Activated T-cell treated with anti-CD3 and anti-CD28 coated beads, Interleukin-2, amount 50 U/mL, for 24 hours (primary cell): ENCODE measurements at regions not wholly inside any gene's neighbourhood (a gene's known extent, or its start where the extent isn't known, plus 50 kb on each side); places are given as distances from the start of the nearest gene placed in this dataset.

ENCODE experiments used
- DNase-seq: peaks from one replicate; pipeline ENCODE4 v3.0.0-alpha.2; 2020
- H3K27ac Mint-ChIP-seq: 2 replicates; pipeline ENCODE4 v1.8.0; 2020; ENCODE audit warnings: mild to moderate bottlenecking, mixed read lengths
- H3K27me3 Mint-ChIP-seq: 2 replicates; pipeline ENCODE4 v1.8.0; 2020; ENCODE audit warnings: mixed read lengths
- H3K36me3 Mint-ChIP-seq: 2 replicates; pipeline ENCODE4 v1.8.0; 2020; ENCODE audit warnings: low read depth, mixed read lengths
- H3K4me1 Mint-ChIP-seq: 2 replicates; pipeline ENCODE4 v1.8.0; 2020; ENCODE audit warnings: low read depth, mixed read lengths
- H3K4me3 Mint-ChIP-seq: 2 replicates; pipeline ENCODE4 v1.8.0; 2020; ENCODE audit warnings: mild to moderate bottlenecking, moderate library complexity, mixed read lengths
- H3K9me3 Mint-ChIP-seq: 2 replicates; pipeline ENCODE4 v1.8.0; 2020; ENCODE audit warnings: mixed read lengths

DNA sequence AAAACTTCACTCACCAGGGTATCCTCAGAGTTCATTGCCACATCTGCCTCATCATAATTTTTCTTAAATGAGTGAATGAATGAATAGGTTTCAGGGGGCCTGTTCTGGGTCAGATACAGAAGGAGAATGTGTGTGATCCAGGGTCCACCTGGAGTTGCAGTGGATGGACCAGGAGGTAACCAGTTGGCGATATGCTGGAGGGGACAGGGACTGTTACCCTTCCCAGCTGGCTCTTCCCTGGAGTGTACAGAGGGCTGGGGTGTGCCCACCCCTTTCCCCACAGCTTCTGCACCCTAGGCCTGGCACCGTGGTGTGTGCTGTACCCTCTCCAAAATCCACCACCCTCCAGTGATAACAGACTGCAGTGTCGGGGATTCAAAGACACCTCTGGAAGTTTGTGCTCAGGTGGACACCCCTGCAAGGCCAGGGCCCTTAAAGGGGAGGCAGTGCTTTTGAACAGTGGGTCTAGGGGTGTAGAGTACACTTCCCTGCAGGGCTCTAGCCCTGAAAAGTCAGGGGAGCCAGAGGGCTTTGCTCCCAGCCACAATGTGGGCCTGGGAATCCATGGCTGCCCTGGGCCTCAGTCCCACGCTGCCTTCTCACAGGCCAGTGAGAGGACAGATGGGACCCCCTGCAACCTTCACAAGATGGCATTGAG is 134.4 kb upstream of the UNC5B start:
- H3K4me1 Mint-ChIP-seq, result no peaks in the 10 kb centered on the region
- no peak for DNase-seq
- H3K27me3 Mint-ChIP-seq, result no peaks in the 10 kb centered on the region
- H3K9me3 Mint-ChIP-seq, result no peaks in the 10 kb centered on the region
- no peaks in the 10 kb centered on the region for H3K36me3 Mint-ChIP-seq
- no peak overlapping the region for H3K27ac Mint-ChIP-seq
- no peak overlapping the region for H3K4me3 Mint-ChIP-seq

- Mint-ChIP-seq H3K27me3 (no peaks in the 10 kb centered on the region), H3K4me3 (no peak overlapping the region), H3K9me3 (no peaks in the 10 kb centered on the region), H3K36me3 (no peaks in the 10 kb centered on the region), H3K27ac (no peak overlapping the region), H3K4me1 (no peaks in the 10 kb centered on the region)
- DNase-seq, result peak; percentile 15
These were observed 133.8 kb upstream of the UNC5B start for GRCh38 chr10:71078454-71079145.

- Mint-ChIP-seq H3K4me3 (no peak overlapping the region), H3K9me3 (no peaks in the 10 kb centered on the region), H3K27ac (no peak overlapping the region), H3K36me3 (no peaks in the 10 kb centered on the region), H3K4me1 (no peaks in the 10 kb centered on the region), H3K27me3 (no peaks in the 10 kb centered on the region)
- DNase-seq, result peak; percentile 16
These were observed 132.5 kb upstream of the UNC5B start for GRCh38 chr10:71079761-71080380.

- Mint-ChIP-seq H3K27me3 (no peaks in the 10 kb centered on the region), H3K4me3 (no peak overlapping the region), H3K9me3 (no peaks in the 10 kb centered on the region)
These were observed 131.8 kb upstream of the UNC5B start for GRCh38 chr10:71080381-71081228.

DNA sequence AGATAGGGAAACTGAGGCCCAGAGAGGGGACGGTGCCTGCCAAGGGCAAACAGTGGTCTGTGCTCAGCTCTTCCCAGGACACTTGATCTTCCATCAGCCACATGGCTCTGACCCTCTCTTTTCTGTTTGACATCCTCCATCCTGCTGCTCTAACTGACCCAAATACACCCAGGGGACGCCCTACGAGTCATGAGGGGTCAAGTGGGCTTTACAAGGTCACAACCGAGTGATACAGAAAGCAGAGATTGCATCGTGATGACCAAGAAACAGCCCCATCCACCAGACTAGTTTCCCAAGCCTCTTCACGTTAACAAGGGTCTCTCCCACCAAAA is 131.2 kb upstream of the UNC5B start:
- DNase-seq, result no peak
- Mint-ChIP-seq H3K4me1 (no peaks in the 10 kb centered on the region), H3K9me3 (no peaks in the 10 kb centered on the region), H3K27me3 (no peaks in the 10 kb centered on the region), H3K27ac (no peak overlapping the region), H3K4me3 (no peak overlapping the region), H3K36me3 (no peaks in the 10 kb centered on the region)

More at GRCh38 chr10:71080381-71081228, 131.8 kb upstream of the UNC5B start:
- peak; percentile 16 for DNase-seq
- Mint-ChIP-seq H3K27ac (no peak overlapping the region), H3K36me3 (no peaks in the 10 kb centered on the region), H3K4me1 (no peaks in the 10 kb centered on the region)

DNA sequence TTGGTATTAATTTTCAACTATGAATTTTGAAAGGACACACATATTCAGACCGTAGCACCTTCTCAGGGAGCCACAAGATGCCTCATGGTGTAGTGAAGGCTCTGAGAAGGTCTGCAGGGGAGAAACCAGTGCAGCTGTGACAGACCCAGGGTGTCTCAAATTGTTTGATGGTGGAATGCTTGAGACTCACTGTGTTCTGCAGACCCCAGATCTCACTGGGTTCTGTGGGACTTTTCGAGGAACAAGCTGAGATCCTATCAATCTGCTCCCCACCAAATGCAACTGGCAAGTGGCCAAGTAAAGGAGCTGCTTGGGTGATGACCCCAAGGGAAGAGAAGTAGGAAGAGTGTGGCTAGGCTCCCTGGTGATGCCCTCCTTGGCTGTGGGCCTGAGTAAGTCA is 130.5 kb upstream of the UNC5B start:
- Mint-ChIP-seq H3K9me3 (no peaks in the 10 kb centered on the region), H3K4me1 (no peaks in the 10 kb centered on the region), H3K36me3 (no peaks in the 10 kb centered on the region), H3K27me3 (no peaks in the 10 kb centered on the region), H3K4me3 (no peak overlapping the region), H3K27ac (no peak overlapping the region)
- DNase-seq, result peak; percentile 8

- H3K27me3 Mint-ChIP-seq, result no peaks in the 10 kb centered on the region
- no peak overlapping the region for H3K4me3 Mint-ChIP-seq
- no peaks in the 10 kb centered on the region for H3K9me3 Mint-ChIP-seq
- no peak overlapping the region for H3K27ac Mint-ChIP-seq
- no peaks in the 10 kb centered on the region for H3K36me3 Mint-ChIP-seq
- no peak for DNase-seq
- H3K4me1 Mint-ChIP-seq, result no peaks in the 10 kb centered on the region
These were observed 129.2 kb upstream of the UNC5B start for GRCh38 chr10:71082960-71083715.

GRCh38 chr10:71083716-71083975 is 128.7 kb upstream of the UNC5B start:
- no peak for DNase-seq
- Mint-ChIP-seq H3K27ac (no peak overlapping the region), H3K4me3 (no peak overlapping the region), H3K4me1 (no peaks in the 10 kb centered on the region), H3K27me3 (no peaks in the 10 kb centered on the region), H3K36me3 (no peaks in the 10 kb centered on the region), H3K9me3 (no peaks in the 10 kb centered on the region)

GRCh38 chr10:71084061-71084817 is 128.1 kb upstream of the UNC5B start:
- peak; percentile 22 for DNase-seq
- Mint-ChIP-seq H3K27me3 (no peaks in the 10 kb centered on the region), H3K4me1 (no peaks in the 10 kb centered on the region), H3K9me3 (no peaks in the 10 kb centered on the region), H3K36me3 (no peaks in the 10 kb centered on the region), H3K27ac (no peak overlapping the region), H3K4me3 (no peak overlapping the region)

DNA sequence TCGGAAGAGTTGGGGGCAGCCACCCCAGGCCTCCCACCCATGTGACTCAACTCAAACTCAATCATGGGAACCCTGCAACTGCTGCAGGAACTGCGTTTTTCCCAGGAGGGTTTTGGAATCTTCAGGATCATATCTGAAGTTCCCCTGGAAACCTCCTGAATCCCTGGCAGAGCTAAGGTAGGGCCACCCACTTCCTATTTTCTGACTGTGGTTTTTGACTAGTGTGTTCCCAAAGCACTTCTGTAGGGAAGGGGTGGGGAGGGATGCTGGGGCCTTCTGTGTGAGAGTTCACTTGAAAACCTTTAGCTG is 127.6 kb upstream of the UNC5B start:
- Mint-ChIP-seq H3K4me3 (no peak overlapping the region), H3K9me3 (no peaks in the 10 kb centered on the region), H3K4me1 (no peaks in the 10 kb centered on the region), H3K36me3 (no peaks in the 10 kb centered on the region), H3K27me3 (no peaks in the 10 kb centered on the region), H3K27ac (no peak overlapping the region)
- DNase-seq, result peak; percentile 15

DNA sequence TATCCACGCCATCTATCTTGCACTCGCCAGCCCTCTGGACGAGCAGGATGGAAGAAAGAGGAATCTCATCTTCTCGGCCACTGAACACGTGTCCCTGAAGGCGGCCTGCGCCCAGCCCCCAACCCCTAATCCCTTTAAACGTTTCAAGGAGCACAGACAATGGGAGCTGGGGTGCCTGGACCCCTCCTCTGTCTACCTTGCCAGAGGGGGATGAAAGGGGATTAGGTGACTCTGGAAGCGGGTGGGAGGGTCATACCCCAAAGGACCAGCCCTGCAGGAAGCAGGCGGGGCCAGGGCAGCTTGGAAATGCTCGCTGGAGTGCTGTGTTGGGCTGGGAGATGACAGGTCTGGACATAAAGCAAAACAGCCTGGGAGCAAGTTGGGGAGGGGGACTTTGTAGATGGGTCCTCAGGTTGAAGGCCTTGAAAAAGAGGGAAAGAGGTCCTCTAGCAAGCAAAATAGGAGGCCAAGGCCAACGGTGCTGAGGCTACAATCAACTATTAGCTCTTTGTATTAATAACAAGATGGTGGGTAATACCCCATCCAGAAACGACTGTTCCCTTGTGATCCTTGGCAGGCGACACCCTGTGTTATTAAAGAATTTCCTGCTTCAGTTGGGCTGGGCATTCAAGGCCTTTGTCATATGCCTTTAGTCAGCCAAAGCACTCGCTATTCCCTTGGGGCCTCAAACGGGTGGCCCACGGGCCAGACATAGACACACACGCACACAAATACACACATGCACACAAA is 126.5 kb upstream of the UNC5B start:
- H3K27ac Mint-ChIP-seq, result no peak overlapping the region

GRCh38 chr10:71086439-71087080 is 125.8 kb upstream of the UNC5B start:
- no peak for DNase-seq
- Mint-ChIP-seq H3K27ac (no peak overlapping the region), H3K4me3 (no peak overlapping the region), H3K36me3 (no peaks in the 10 kb centered on the region), H3K9me3 (no peaks in the 10 kb centered on the region), H3K27me3 (peaks cover 12% of the 10 kb centered on the region), H3K4me1 (no peaks in the 10 kb centered on the region)

More for the DNA sequence above, 126.5 kb upstream of the UNC5B start:
- Mint-ChIP-seq H3K9me3 (no peaks in the 10 kb centered on the region), H3K36me3 (no peaks in the 10 kb centered on the region), H3K4me1 (no peaks in the 10 kb centered on the region), H3K4me3 (no peak overlapping the region), H3K27me3 (peaks cover 7% of the 10 kb centered on the region)
- DNase-seq, result peak; percentile 7

- Mint-ChIP-seq H3K4me3 (no peak overlapping the region), H3K9me3 (no peaks in the 10 kb centered on the region), H3K36me3 (no peaks in the 10 kb centered on the region), H3K27me3 (peaks cover 12% of the 10 kb centered on the region), H3K27ac (no peak overlapping the region), H3K4me1 (no peaks in the 10 kb centered on the region)
- peak; percentile 6 for DNase-seq
These were observed 124.7 kb upstream of the UNC5B start for GRCh38 chr10:71087622-71088021.
